ENCODE measurements at regions not wholly inside any gene's neighbourhood (a gene's known extent, or its start where the extent isn't known, plus 50 kb on each side); places are given as distances from the start of the nearest gene placed in this dataset.

DNA sequence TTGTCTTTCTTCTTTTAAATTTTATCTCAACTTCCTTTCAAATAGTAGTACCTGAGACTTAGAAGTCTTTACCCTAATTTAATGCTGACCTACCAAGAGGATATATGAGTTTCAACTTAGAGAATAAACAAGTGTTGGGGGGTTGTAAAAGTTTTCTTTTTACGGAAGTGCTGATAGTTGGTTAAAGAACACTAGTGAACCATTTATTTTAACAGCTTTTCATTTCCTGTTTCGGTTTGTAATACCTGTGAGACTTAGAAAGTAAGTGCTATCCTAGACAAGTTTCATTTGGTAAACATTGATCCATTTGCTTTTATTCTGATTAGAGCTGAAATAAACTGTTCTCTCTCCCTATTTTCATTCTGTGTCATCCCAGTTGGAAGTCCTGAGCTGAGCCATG is 683.1 kb upstream of the SORCS1 start:
- no peak overlapping the region for H3K4me3 ChIP-seq (ENCODE audit: control insufficient read depth, low read depth, low read length)
- TF ChIP-seq, protein P1, sequence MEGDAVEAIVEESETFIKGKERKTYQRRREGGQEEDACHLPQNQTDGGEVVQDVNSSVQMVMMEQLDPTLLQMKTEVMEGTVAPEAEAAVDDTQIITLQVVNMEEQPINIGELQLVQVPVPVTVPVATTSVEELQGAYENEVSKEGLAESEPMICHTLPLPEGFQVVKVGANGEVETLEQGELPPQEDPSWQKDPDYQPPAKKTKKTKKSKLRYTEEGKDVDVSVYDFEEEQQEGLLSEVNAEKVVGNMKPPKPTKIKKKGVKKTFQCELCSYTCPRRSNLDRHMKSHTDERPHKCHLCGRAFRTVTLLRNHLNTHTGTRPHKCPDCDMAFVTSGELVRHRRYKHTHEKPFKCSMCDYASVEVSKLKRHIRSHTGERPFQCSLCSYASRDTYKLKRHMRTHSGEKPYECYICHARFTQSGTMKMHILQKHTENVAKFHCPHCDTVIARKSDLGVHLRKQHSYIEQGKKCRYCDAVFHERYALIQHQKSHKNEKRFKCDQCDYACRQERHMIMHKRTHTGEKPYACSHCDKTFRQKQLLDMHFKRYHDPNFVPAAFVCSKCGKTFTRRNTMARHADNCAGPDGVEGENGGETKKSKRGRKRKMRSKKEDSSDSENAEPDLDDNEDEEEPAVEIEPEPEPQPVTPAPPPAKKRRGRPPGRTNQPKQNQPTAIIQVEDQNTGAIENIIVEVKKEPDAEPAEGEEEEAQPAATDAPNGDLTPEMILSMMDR (conservative IDR thresholded peaks at IDR 0.05; ENCODE audit: control insufficient read depth, insufficient read depth, low read depth, low read length) = no peak
- no peak for DNase-seq (ENCODE audit: low read depth)

DNA sequence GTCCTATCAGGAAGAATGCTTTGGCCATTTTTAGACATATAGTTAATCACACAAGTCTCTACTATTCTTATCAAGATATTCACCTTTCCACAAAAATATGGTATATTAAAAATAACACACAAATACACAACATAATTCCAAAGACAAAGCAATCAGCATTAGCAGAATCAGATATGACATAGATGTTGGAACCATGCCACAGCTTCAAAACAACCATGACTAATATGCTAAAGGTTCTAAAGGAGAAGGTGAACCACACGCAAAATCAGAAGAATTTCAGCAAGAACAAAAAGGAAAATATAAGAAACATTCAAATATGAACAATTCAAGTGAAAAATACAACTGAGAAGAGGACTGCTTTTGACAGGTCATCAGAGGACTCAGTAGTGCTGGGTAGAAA is 670.2 kb upstream of the SORCS1 start:
- H3K4me3 ChIP-seq (ENCODE audit: control insufficient read depth, low read depth, low read length) = no peak overlapping the region
- DNase-seq (ENCODE audit: low read depth) = peak; percentile 8
- TF ChIP-seq, protein P1 (conservative IDR thresholded peaks at IDR 0.05; ENCODE audit: control insufficient read depth, insufficient read depth, low read depth, low read length) = no peak

DNA sequence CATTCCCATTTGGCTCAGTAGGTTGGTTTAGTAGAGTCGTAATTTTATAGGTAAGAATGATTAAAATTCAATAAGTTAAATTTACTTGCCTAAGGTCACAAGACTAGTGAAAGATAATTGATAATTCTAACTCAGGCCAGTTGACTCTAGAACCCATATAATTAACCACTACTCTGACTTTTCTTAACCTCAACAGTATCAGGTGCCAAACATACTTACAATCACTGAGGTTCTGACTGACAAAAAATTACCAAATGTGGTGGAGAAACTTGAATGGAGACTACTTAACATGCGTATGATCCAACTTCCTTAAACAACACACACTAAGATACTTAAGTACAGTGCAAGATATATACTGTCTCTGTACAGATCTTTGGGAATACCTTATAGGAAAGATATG is 667.3 kb upstream of the SORCS1 start:
- TF ChIP-seq, protein P1 (conservative IDR thresholded peaks at IDR 0.05; ENCODE audit: control insufficient read depth, insufficient read depth, low read depth, low read length) = no peak
- no peak overlapping the region for H3K4me3 ChIP-seq (ENCODE audit: control insufficient read depth, low read depth, low read length)
- DNase-seq (ENCODE audit: low read depth) = no peak

DNA sequence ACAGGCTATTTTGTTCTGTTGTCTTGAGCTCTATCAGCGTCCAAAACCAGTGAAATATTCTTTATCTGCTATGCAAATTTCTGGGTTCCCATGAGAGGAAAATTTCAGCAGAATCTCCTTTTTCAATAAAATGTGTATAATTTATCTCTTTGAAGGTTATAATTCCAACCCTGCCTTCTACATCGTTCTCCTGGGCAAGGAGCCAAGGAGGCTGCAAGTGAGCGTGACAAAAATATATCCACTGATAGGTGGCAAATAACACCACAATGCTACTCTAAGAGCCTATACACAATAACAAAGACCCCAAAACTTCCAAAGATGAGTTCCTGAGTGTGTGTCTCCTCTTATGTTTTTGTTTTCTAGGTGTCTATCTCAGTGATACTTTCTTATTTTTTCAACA is 664.7 kb upstream of the SORCS1 start:
- TF ChIP-seq, protein P1 (conservative IDR thresholded peaks at IDR 0.05; ENCODE audit: control insufficient read depth, insufficient read depth, low read depth, low read length) = no peak
- no peak overlapping the region for H3K4me3 ChIP-seq (ENCODE audit: control insufficient read depth, low read depth, low read length)
- no peak for DNase-seq (ENCODE audit: low read depth)

DNA sequence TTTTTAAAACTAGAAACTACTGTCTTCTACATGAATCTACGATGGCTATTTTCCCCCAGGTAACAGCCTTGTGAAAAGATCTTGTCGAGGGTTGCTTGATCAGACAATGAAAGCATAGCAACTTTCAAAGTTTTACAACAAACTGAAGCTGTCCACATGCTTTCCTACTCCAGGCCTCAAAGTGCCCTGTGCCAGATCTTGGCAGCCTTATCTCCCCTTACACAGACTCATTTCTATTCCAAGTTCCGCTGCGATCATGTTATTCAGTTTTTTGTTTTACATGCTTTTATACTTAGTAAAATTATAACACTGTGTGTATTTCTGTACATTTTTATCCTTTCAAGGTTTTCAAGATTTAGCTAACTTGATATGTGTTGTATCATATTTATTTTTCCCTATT is 661.7 kb upstream of the SORCS1 start:
- no peak for DNase-seq (ENCODE audit: low read depth)
- TF ChIP-seq, protein P1 (conservative IDR thresholded peaks at IDR 0.05; ENCODE audit: control insufficient read depth, insufficient read depth, low read depth, low read length) = no peak

DNA sequence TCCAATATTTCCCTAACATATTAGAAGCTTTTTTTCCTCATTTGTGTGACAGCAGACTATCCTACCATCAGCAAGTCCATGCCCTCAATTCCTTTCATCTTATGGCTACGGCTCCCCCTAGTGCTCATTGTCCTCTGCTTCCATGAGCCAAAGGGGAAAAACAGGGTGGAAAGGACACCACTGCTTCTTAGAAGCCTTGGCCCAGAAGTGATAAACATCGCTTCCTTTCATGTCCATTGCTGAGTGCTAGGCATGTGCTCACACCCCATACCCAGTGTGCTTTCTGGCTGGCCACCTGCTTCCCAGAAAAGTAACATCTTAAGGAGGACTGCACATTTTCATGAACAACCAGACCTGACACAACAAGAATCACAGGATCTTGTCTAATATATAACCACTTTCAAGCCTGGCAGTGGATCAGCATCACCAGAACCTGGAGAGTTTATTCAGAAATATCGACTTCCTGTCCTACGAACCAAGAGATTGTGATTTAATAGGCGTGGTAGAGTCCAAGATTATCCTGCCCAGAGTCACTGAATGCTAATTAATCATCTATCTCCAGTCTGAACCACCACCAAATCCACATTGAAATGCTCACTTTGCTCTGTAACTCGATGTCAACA is 650.5 kb upstream of the SORCS1 start:
- TF ChIP-seq, protein P1 (conservative IDR thresholded peaks at IDR 0.05; ENCODE audit: control insufficient read depth, insufficient read depth, low read depth, low read length) = peak; percentile 71
- no peak overlapping the region for H3K4me3 ChIP-seq (ENCODE audit: control insufficient read depth, low read depth, low read length)
- DNase-seq (ENCODE audit: low read depth) = peak; percentile 56

More for the DNA sequence above, 661.7 kb upstream of the SORCS1 start:
- H3K4me3 ChIP-seq (ENCODE audit: control insufficient read depth, low read depth, low read length) = no peak overlapping the region

Measured in fibroblast of mammary gland (primary cell).